GM18951 (cell line): ENCODE measurements at regions not wholly inside any gene's neighbourhood (a gene's known extent, or its start where the extent isn't known, plus 50 kb on each side); places are given as distances from the start of the nearest gene placed in this dataset.

ENCODE experiments used
- POLR2A ChIP-seq: IDR thresholded peaks from 4 replicates; pipeline ENCODE4 v1.6.1; 2011; ENCODE audit warnings: mild to moderate bottlenecking; ENCODE audit not compliant: insufficient read length, insufficient read depth; ENCODE audit errors: extremely low read depth
- in situ Hi-C: fragments of 300-500 bp; cut with MboI; formaldehyde crosslinking; loops from one replicate; pipeline ENCODE4 v1.12.0; 2022; ENCODE audit warnings: low sequenced_read_pairs, mixed read lengths, inconsistent platforms; ENCODE audit not compliant: unreplicated experiment

GRCh38 chr20:59451641-59452040 lies 151.2 kb downstream of the EDN3 start:
- in situ Hi-C loops: loop anchor here (25.0 kb wide), 1 partner anchor 589 kb away; the partner anchor contains the start of genes GNAS and GNAS-AS1
- no peak for TF ChIP-seq POLR2A

GRCh38 chr20:59452856-59453255 lies 151.5 kb upstream of the PHACTR3 start:
- no peak for TF ChIP-seq POLR2A
- in situ Hi-C loops: loop anchor here (25.0 kb wide), 1 partner anchor 591 kb away; the partner anchor contains the start of genes GNAS and GNAS-AS1

GRCh38 chr20:59453759-59454560 lies 150.4 kb upstream of the PHACTR3 start:
- TF ChIP-seq POLR2A: no peak
- in situ Hi-C loops: loop anchor here (25.0 kb wide), 1 partner anchor 592 kb away; the partner anchor contains the start of genes GNAS and GNAS-AS1

GRCh38 chr20:59455402-59456341 lies 148.7 kb upstream of the PHACTR3 start:
- no peak for TF ChIP-seq POLR2A
- in situ Hi-C loops: loop anchor here (25.0 kb wide), 1 partner anchor 593 kb away; the partner anchor contains the start of genes GNAS and GNAS-AS1

GRCh38 chr20:59456342-59457279 lies 147.7 kb upstream of the PHACTR3 start:
- no peak for TF ChIP-seq POLR2A

GRCh38 chr20:59458645-59459044 lies 145.7 kb upstream of the PHACTR3 start:
- in situ Hi-C loops: loop anchor here (25.0 kb wide), 1 partner anchor 596 kb away; the partner anchor contains the start of genes GNAS and GNAS-AS1
- TF ChIP-seq POLR2A: no peak

More at GRCh38 chr20:59456342-59457279, 147.7 kb upstream of the PHACTR3 start:
- in situ Hi-C loops: loop anchor here (25.0 kb wide), 1 partner anchor 594 kb away; the partner anchor contains the start of genes GNAS and GNAS-AS1

- in situ Hi-C loops: loop anchor here (25.0 kb wide), 1 partner anchor 597 kb away; the partner anchor contains the start of genes GNAS and GNAS-AS1
Measured at GRCh38 chr20:59459586-59459985, 144.8 kb upstream of the PHACTR3 start.

DNA sequence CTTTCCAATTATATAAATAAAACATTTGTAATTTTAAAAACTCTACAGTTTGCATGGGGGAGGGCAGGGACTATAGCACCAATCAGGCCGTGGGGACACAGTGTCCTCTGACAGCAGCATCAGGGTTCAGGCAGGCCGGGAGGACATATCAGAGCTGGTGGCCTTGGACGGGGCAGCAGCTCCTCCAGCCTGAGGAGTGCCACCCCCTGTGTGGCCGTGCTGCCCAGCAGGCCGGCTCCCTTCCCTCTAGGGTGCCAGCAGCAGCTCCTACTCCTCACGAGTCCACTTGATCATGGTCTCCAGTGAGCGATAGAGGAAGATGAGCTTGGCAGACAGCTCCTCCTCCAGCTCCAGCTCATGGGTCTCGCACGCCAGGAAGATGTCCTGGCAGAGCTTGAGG lies 144.0 kb upstream of the PHACTR3 start:
- in situ Hi-C loops: loop anchor here (25.0 kb wide), 1 partner anchor 598 kb away; the partner anchor contains the start of genes GNAS and GNAS-AS1

More at GRCh38 chr20:59459586-59459985, 144.8 kb upstream of the PHACTR3 start:
- TF ChIP-seq POLR2A: no peak

GRCh38 chr20:59461526-59461925 lies 142.8 kb upstream of the PHACTR3 start:
- TF ChIP-seq POLR2A: no peak
- in situ Hi-C loops: loop anchor here (25.0 kb wide), 1 partner anchor 599 kb away; the partner anchor contains the start of genes GNAS and GNAS-AS1

More for the DNA sequence above, 144.0 kb upstream of the PHACTR3 start:
- TF ChIP-seq POLR2A: no peak

DNA sequence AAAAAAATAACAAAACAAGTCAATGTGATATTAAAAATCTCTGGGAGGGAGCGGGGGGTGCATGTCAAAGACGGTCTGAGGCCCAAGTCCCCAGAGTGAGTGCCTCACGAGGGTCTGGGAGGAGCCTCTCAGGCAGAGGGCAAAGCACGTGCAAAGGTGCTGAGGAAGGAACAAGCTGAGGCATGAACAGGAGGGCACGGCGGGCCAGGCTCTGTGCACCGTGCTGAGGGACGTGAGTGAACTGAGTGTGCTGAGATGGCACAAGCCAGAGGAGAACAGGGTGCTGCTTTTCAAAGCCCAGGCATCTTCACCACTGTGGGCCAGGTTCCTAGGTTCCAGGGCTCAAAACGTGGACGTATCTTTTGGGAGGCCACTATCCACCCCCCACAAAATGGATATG lies 142.1 kb upstream of the PHACTR3 start:
- no peak for TF ChIP-seq POLR2A
- in situ Hi-C loops: loop anchor here (25.0 kb wide), 1 partner anchor 600 kb away; the partner anchor contains the start of genes GNAS and GNAS-AS1

DNA sequence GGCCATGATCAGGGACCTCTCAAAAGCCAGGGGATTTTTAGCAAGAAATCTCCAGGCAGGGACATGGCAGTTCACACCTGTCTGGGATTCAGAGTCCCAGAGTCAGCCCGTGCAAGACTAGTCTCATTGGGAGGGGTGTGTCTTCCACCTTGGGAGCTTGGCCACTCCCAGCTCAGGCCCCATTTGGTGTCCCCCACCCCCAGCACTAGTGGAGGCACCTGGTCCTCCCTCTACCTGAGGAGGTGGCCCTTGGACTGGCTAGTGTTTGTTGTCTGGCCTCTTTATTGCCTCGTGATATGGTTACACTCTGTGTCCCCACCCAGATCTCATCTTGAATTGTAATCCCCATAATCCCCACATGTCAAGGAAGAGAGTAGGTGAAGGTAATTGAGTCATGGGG lies 140.8 kb upstream of the PHACTR3 start:
- in situ Hi-C loops: loop anchor here (25.0 kb wide), 1 partner anchor 601 kb away; the partner anchor contains the start of genes GNAS and GNAS-AS1
- TF ChIP-seq POLR2A: no peak
